Keratinocyte (primary cell): ENCODE measurements at regions not wholly inside any gene's neighbourhood (a gene's known extent, or its start where the extent isn't known, plus 50 kb on each side); places are given as distances from the start of the nearest gene placed in this dataset.

Source experiments
- CTCF ChIP-seq, 3 experiments: IDR thresholded peaks in 1 of 3; conservative IDR thresholded peaks in 1 of 3; optimal IDR thresholded peaks in 1 of 3; 2 replicates in 2 of 3; 3 replicates in 1 of 3; pipeline versions ENCODE3 to v1.5.1; 2011; ENCODE audit warnings: low read length in 3 of 3, mild to moderate bottlenecking in 3 of 3, moderate library complexity in 2 of 3, control low read depth in 1 of 3, inconsistent platforms in 1 of 3; ENCODE audit not compliant: insufficient read depth in 2 of 3; ENCODE audit errors: extremely low read depth in 1 of 3
- EZH2 ChIP-seq: IDR thresholded peaks from one replicate; pipeline ENCODE4 v1.6.1; 2012; ENCODE audit warnings: inconsistent platforms, mild to moderate bottlenecking, low read length, moderate library complexity

GRCh38 chr21:17925000-17925610, 105.9 kb upstream of the C21orf91 start:
- peak; percentile 76 to 83 (median 77) for TF ChIP-seq CTCF (optimal IDR thresholded peaks at IDR 0.05 in 1 of 3, IDR thresholded peaks at IDR 0.05 in 1 of 3, conservative IDR thresholded peaks at IDR 0.05 in 1 of 3; ENCODE audit: extremely low read depth in 1 of 3, insufficient read depth in 2 of 3, low read length in 3 of 3)
- no peak for TF ChIP-seq EZH2
